ENCODE measurements at regions not wholly inside any gene's neighbourhood (a gene's known extent, or its start where the extent isn't known, plus 50 kb on each side); places are given as distances from the start of the nearest gene placed in this dataset.

GRCh38 chr13:76729691-76730090 is 156.5 kb downstream of the KCTD12 start:
- no peak for TF ChIP-seq TAF1 (IDR thresholded peaks at IDR 0.05; ENCODE audit: low read depth, low read length)
- no peak for TF ChIP-seq POLR2A (IDR thresholded peaks at IDR 0.05; ENCODE audit: low read depth, low read length)
- no peak for TF ChIP-seq POLR2AphosphoS5 (IDR thresholded peaks at IDR 0.05; ENCODE audit: low read depth, low read length)
- TF ChIP-seq POU2F2 (IDR thresholded peaks at IDR 0.05; ENCODE audit: low read depth, low read length): no peak
- no peak for TF ChIP-seq PAX5 (IDR thresholded peaks at IDR 0.05; ENCODE audit: insufficient read depth, low read length, severe bottlenecking)
- no peak for TF ChIP-seq SPI1 (IDR thresholded peaks at IDR 0.05; ENCODE audit: low read depth, low read length)
